ENCODE measurements at regions not wholly inside any gene's neighbourhood (a gene's known extent, or its start where the extent isn't known, plus 50 kb on each side); places are given as distances from the start of the nearest gene placed in this dataset.

DNA sequence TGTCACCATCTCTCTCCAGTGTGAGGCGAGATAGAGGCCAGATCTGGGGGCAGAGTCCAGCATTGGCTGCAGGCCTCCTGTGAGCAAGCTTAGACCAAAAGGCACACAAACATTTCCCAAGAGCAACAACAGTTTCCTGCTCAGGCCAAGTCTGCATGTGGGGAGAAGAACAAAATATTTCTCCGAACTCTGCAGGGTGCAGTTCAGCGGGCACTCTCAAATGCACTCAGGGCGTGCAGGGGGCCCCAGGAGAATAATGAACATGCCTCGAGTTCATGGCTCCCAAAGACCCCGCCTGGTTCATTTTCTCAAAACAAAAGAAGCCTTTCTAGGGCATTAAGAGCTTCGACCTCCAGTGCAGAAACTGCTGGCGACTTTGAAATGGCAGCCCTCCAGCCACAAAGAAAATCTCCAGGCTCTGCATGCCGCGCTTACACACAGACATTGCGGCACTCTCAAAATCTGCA, 57.8 kb upstream of the HELT start:
- TF ChIP-seq, protein P1, sequence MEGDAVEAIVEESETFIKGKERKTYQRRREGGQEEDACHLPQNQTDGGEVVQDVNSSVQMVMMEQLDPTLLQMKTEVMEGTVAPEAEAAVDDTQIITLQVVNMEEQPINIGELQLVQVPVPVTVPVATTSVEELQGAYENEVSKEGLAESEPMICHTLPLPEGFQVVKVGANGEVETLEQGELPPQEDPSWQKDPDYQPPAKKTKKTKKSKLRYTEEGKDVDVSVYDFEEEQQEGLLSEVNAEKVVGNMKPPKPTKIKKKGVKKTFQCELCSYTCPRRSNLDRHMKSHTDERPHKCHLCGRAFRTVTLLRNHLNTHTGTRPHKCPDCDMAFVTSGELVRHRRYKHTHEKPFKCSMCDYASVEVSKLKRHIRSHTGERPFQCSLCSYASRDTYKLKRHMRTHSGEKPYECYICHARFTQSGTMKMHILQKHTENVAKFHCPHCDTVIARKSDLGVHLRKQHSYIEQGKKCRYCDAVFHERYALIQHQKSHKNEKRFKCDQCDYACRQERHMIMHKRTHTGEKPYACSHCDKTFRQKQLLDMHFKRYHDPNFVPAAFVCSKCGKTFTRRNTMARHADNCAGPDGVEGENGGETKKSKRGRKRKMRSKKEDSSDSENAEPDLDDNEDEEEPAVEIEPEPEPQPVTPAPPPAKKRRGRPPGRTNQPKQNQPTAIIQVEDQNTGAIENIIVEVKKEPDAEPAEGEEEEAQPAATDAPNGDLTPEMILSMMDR (IDR thresholded peaks at IDR 0.05), result no peak
- no peak for TF ChIP-seq POLR2A (IDR thresholded peaks at IDR 0.05)
